Ovary (tissue), 7 donors: ENCODE measurements at regions not wholly inside any gene's neighbourhood (a gene's known extent, or its start where the extent isn't known, plus 50 kb on each side); places are given as distances from the start of the nearest gene placed in this dataset.

Experiments
- DNase-seq, 5 donors: peaks; one replicate each; pipeline ENCODE4 v3.0.0-alpha.2; 2019 to 2020
- H3K27ac ChIP-seq, 2 donors: fragments of 200-600 bp; one replicate each; pipeline versions ENCODE4 v1.5.1 to v1.8.0; 2019 to 2022
- H3K27me3 ChIP-seq: fragments of 200-600 bp; one replicate; pipeline ENCODE4 v1.8.0; 2022
- H3K36me3 ChIP-seq: fragments of 200-600 bp; sonication (generic); one replicate; pipeline ENCODE4 v1.5.1; 2019
- H3K4me1 ChIP-seq: one replicate; pipeline ENCODE4 v1.8.1; 2013; ENCODE audit warnings: mild to moderate bottlenecking, moderate library complexity; ENCODE audit not compliant: insufficient read depth
- H3K4me3 ChIP-seq: fragments of 200-600 bp; sonication (generic); one replicate; pipeline ENCODE4 v1.5.1; 2017
- H3K9me3 ChIP-seq, 2 donors: fragments of 200-600 bp in 1 of 2; sonication (generic) in 1 of 2; one replicate each; pipeline versions ENCODE4 v1.5.1 to v1.8.1; 2013 to 2019; ENCODE audit warnings: mild to moderate bottlenecking in 1 of 2, moderate library complexity in 1 of 2
- CTCF ChIP-seq, 3 donors: fragments of 450-650 bp in 2 of 3; fragments of 200-600 bp in 1 of 3; IDR thresholded peaks; one replicate each; pipeline versions ENCODE4 v1.5.1 to v1.8.0; 2016 to 2022; ENCODE audit warnings: antibody characterized with exemption in 3 of 3, mild to moderate bottlenecking in 1 of 3
- EP300 ChIP-seq: sonication (generic); formaldehyde crosslinking; IDR thresholded peaks from one replicate; pipeline ENCODE4 v1.6.1; 2017; ENCODE audit warnings: antibody characterized with exemption
- POLR2A ChIP-seq: fragments of 450-650 bp; IDR thresholded peaks from one replicate; pipeline ENCODE4 v1.6.1; 2017; ENCODE audit warnings: antibody characterized with exemption, mild to moderate bottlenecking, moderate library complexity
- WGBS, 3 donors: extraction: QIAGEN DNeasy Blood & Tissue Kit in 1 of 3; methylation state at CpG; one replicate each; pipeline versions ENCODE4 v1.1.5 to v1.1.7; 2013 to 2017; 5-methylcytosine and 5-hydroxymethylcytosine counted together
- intact Hi-C, 4 donors: fragments of 100-400 bp; cut with DNase I; formaldehyde crosslinking; loops; one replicate each; pipeline versions ENCODE4 v1.11.0 to v1.15.1; 2022 to 2023
- donor health status: DM: no; HTN: no; CAD: no; lungs with moderate emphysema.
- donor health status: DM: no; HTN: no; CAD: no.
- donor health status: Bipolar disorder and iron deficiency.
- donor health status: DM: no; HTN: no; CAD: no.
- donor health status: DM: yes; HTN: yes; CAD: no.

- Histone ChIP-seq H3K4me3 (no peak overlapping the region), H3K27me3 (no peaks in the 10 kb centered on the region), H3K9me3 (no peaks in the 10 kb centered on the region), H3K36me3 (no peaks in the 10 kb centered on the region), H3K27ac (no peak overlapping the region), H3K4me1 (no peaks in the 10 kb centered on the region)
- DNase-seq, result peak in 1 of 5 donors; percentile 5
- 76 to 82% (median 76%) methylated on average over 15 of the region's 15 CpGs for WGBS, 3 donors
- intact Hi-C loops, result no loop called here
- TF ChIP-seq CTCF (IDR thresholded peaks at IDR 0.05) (no peak), POLR2A (no peak), EP300 (no peak)
Measured at GRCh38 chr2:239601201-239601851, 200.5 kb upstream of the HDAC4 start.

GRCh38 chr2:239600650-239601049 is 199.8 kb upstream of the HDAC4 start:
- Histone ChIP-seq H3K27ac (no peak overlapping the region), H3K4me3 (no peak overlapping the region), H3K27me3 (no peaks in the 10 kb centered on the region), H3K9me3 (no peaks in the 10 kb centered on the region), H3K4me1 (no peaks in the 10 kb centered on the region), H3K36me3 (no peaks in the 10 kb centered on the region)
- WGBS, 3 donors, result 74 to 88% (median 75%) methylated on average over 5 of the region's 5 CpGs
- intact Hi-C loops, result no loop called here
- TF ChIP-seq CTCF (IDR thresholded peaks at IDR 0.05), result no peak
- no peak for TF ChIP-seq POLR2A
- no peak for TF ChIP-seq EP300
- DNase-seq, result peak in 2 of 5 donors; percentile 1 to 13

DNA sequence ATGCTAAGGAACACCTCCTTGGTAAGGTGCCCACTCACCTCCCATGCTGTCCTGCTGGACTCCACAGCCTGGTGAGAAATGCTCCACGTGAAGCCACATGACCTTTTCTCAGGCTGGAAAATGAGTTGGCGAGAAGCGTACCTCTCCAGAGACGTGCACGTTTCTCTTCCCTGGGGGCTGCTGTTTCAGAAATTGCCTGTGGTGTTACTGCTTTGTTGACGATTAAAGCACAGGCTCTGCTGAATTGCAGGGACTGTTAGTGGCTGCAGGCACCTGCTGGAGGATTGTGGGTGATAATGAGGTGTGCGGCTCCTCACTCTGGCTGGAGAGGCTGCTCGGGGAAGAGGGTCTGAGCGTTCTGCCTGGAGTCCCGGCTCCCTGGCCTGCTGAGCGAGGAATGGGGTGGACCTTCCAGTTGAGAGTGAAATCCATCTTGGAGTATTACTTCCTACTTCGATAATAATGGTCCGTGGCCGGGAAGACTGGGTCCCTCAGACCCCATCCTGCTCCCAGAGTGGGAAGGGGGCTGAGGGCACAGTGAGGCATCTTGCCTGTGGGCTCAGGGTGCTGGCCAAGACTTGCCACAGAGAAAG is 199.3 kb upstream of the HDAC4 start:
- H3K36me3 ChIP-seq, result no peaks in the 10 kb centered on the region
- DNase-seq, result peak in 1 of 5 donors; percentile 1
- no peaks in the 10 kb centered on the region for H3K27me3 ChIP-seq
- no peaks in the 10 kb centered on the region for H3K4me1 ChIP-seq
- H3K9me3 ChIP-seq, result no peaks in the 10 kb centered on the region
- intact Hi-C loops, result no loop called here
- 79 to 83% (median 80%) methylated on average over 14 of the region's 14 CpGs for WGBS, 3 donors
- H3K27ac ChIP-seq, result no peak overlapping the region
- H3K4me3 ChIP-seq, result no peak overlapping the region
- TF ChIP-seq EP300, result no peak
- no peak for TF ChIP-seq POLR2A
- TF ChIP-seq CTCF (IDR thresholded peaks at IDR 0.05), result no peak

DNA sequence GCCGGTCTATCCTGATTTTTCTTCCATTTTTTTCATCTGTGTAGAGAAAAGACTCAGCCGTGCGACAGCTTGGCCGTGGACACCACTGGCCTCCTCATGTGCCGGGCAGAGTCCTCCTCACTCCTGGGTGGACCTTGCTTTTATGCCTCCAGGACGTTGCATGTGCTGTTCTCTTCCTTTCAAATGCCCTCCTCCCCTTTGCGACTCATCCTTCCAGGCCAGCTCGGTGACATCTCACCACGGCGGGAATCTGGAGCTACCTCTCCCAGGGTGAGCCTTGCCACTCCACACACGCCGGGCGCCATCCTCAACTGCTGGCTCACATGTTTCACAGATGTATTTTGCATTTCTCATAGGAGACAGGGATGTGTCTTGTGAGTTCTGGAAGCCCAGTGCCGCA is 198.5 kb upstream of the HDAC4 start:
- TF ChIP-seq EP300 (no peak), POLR2A (no peak), CTCF (IDR thresholded peaks at IDR 0.05) (no peak)
- Histone ChIP-seq H3K27me3 (no peaks in the 10 kb centered on the region), H3K4me1 (no peaks in the 10 kb centered on the region), H3K36me3 (no peaks in the 10 kb centered on the region), H3K27ac (no peak overlapping the region), H3K4me3 (no peak overlapping the region), H3K9me3 (no peaks in the 10 kb centered on the region)
- intact Hi-C loops, result loop anchor here in 1 of 4 donors (5.0 kb wide), 1 partner anchor 393 kb away; no protein-coding TSS in a partner anchor
- WGBS, 3 donors, result 87 to 90% (median 89%) methylated on average over 14 of the region's 14 CpGs
- DNase-seq, result peak in 1 of 5 donors; percentile 1
